Fibroblast of mammary gland (primary cell): ENCODE measurements at regions not wholly inside any gene's neighbourhood (a gene's known extent, or its start where the extent isn't known, plus 50 kb on each side); places are given as distances from the start of the nearest gene placed in this dataset.

Source experiments
- DNase-seq: peaks from one replicate; pipeline ENCODE4 v3.0.0-alpha.2; 2010; ENCODE audit warnings: low read depth
- H3K4me3 ChIP-seq: 2 replicates; pipeline ENCODE4 v1.5.1; 2011; ENCODE audit warnings: low read depth, mild to moderate bottlenecking, low read length, moderate library complexity; ENCODE audit not compliant: control insufficient read depth
- CTCF ChIP-seq: conservative IDR thresholded peaks from 2 replicates; pipeline ENCODE4 v1.5.1; 2011; ENCODE audit warnings: low read depth, low read length, inconsistent platforms; ENCODE audit not compliant: control insufficient read depth, insufficient read depth

DNA sequence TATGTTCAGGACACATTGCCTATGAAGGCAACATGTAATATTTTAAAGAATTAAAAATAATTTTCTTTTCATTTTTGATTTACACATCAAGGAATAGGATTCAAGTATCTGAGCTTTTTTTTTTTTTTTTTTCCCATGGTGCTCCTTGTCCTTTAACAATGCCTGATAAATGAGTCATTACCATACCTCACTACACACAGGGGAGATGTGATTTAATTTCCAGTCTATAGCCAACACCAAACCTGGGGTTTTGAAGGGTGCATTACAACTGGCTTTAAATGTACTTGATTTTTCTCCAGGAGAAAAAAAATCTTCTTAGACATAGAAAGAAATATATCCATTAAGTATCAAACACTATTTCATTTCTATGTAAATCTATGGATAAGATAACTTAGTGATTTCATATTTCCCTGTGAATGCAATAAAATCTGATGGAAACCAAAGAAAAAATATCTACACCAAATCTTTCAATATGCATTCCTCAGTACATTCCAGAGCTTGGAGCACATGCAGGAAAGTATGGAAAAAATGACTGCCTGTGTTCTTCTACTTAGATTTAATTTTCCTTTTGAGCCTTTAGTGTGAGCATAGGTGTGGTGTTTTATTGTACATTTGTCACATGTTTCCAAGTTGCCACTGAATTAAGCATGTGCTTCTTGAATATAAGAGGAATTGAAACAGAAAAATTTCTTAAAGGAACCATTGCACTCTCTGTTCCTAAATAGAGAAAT, 204.8 kb upstream of the MEOX2 start:
- peak; percentile 46 for DNase-seq
- H3K4me3 ChIP-seq = no peak overlapping the region
- no peak for TF ChIP-seq CTCF

GRCh38 chr7:15889507-15889906, 203.0 kb upstream of the MEOX2 start:
- peak; percentile 47 for DNase-seq
- no peak overlapping the region for H3K4me3 ChIP-seq
- TF ChIP-seq CTCF = peak; percentile 49

GRCh38 chr7:15888090-15888489, 201.6 kb upstream of the MEOX2 start:
- no peak overlapping the region for H3K4me3 ChIP-seq
- TF ChIP-seq CTCF = no peak
- DNase-seq = no peak

- H3K4me3 ChIP-seq = no peak overlapping the region
- DNase-seq = no peak
- no peak for TF ChIP-seq CTCF
Observed at GRCh38 chr7:15886626-15887025, 200.1 kb upstream of the MEOX2 start.

DNA sequence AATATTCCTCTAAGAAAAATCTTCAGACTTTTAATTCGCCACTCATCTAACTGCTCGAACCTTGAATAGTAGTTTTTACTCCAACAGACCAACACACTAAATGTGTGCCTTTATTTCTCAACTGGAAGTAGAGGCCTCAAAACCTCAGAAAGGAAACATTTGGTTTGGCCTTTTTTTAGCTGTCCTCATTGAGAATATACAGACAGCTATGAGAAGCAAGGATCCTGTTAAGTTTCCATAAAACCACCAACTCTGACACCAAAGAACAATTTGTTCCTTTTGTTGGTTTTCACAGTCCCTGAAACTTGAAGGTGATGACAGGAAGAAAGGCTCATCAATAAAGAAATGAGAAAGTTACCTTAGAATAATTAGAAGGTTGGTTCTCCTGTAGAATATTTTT, 199.2 kb upstream of the MEOX2 start:
- TF ChIP-seq CTCF = no peak
- DNase-seq = no peak
- H3K4me3 ChIP-seq = no peak overlapping the region

DNA sequence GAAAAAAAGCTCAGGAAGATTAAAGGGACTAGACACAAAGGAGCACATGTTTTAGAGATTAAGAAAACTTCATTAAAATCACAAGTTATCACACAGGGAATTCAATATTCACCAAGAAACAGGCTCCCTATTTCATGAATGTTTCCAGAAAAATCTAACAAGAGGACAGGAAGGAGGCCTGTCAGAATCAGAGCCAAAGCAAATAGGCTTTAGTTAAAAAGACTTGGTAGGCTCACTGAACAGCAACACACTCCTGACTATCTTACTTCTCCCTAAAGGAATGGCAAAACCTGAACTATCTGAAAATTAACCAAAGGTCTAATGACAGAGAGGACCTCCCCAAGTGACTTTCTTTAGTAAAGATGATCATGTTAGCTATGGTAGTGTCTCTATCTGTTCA, 188.3 kb upstream of the MEOX2 start:
- no peak for DNase-seq
- no peak for TF ChIP-seq CTCF
- no peak overlapping the region for H3K4me3 ChIP-seq

DNA sequence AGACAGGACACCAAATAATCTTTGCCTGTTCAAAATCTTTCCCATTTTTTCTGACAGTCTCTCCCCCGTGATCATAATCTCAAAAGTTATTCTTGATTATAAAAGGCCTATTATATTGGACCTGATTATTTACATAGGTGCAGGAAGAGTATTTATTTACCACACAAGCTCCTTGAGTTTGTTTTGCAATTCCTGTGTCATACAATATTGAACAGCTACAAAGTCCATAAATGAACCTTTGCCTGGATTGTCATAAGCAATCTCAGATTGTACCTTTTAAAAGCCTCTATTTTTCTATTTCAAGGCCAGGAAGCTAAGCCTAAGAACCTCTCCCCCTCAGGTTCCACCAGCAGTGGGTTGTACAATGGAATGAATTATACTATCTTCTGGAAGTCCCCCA, 183.9 kb upstream of the MEOX2 start:
- no peak for DNase-seq

More for the DNA sequence above, 183.9 kb upstream of the MEOX2 start:
- no peak for TF ChIP-seq CTCF
- no peak overlapping the region for H3K4me3 ChIP-seq
